ENCODE measurements at regions not wholly inside any gene's neighbourhood (a gene's known extent, or its start where the extent isn't known, plus 50 kb on each side); places are given as distances from the start of the nearest gene placed in this dataset.

- 92% methylated on average over 10 of the region's 10 CpGs for WGBS
- no peak overlapping the region for H3K4me3 ChIP-seq (ENCODE audit: low read length)
- H3K27me3 ChIP-seq (ENCODE audit: insufficient read depth, low read length) = 0 out of 2 replicates have a peak, but pooled peaks cover 3% of the 10 kb centered on the region
- no peaks in the 10 kb centered on the region for H3K9me3 ChIP-seq (ENCODE audit: insufficient read depth, low read depth, low read length)
- H3K27ac ChIP-seq (ENCODE audit: low read depth, low read length) = no peak overlapping the region
- no peaks in the 10 kb centered on the region for H3K36me3 ChIP-seq (ENCODE audit: insufficient read depth, low read length)
- peaks cover 15% of the 10 kb centered on the region for H3K4me1 ChIP-seq (ENCODE audit: insufficient read depth, low read length)
- H3K9ac ChIP-seq (ENCODE audit: low read depth, low read length) = no peak overlapping the region
Observed at GRCh38 chr5:135210286-135211055, 176.4 kb upstream of the PITX1 start.

GRCh38 chr5:135208903-135209721 is 175.1 kb upstream of the PITX1 start:
- Histone ChIP-seq H3K4me1 (ENCODE audit: insufficient read depth, low read length) (peaks cover 15% of the 10 kb centered on the region), H3K27ac (ENCODE audit: low read depth, low read length) (no peak overlapping the region), H3K36me3 (ENCODE audit: insufficient read depth, low read length) (no peaks in the 10 kb centered on the region), H3K4me3 (ENCODE audit: low read length) (no peak overlapping the region), H3K9me3 (ENCODE audit: insufficient read depth, low read depth, low read length) (no peaks in the 10 kb centered on the region), H3K27me3 (ENCODE audit: insufficient read depth, low read length) (no peaks in the 10 kb centered on the region), H3K9ac (ENCODE audit: low read depth, low read length) (no peak overlapping the region)
- WGBS = 66% methylated on average over 10 of the region's 11 CpGs

DNA sequence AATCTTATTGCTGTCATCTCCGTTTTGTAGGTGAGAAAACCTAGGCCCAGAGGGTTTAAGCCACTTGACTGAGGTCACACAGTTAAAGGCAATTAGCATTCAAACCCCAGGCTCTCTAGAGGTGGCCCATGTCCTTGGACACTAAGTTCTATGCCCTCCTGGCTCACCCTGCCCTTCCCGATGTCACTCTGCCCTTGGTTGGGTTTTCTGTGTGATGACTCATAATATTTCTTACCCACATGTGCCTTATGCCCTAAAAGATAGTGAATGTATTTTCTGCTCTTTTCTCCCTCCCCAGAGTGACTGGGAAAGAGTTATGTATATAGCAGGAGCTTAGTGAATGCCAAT is 174.5 kb upstream of the PITX1 start:
- no peaks in the 10 kb centered on the region for H3K36me3 ChIP-seq (ENCODE audit: insufficient read depth, low read length)
- no peaks in the 10 kb centered on the region for H3K27me3 ChIP-seq (ENCODE audit: insufficient read depth, low read length)
- no peak overlapping the region for H3K9ac ChIP-seq (ENCODE audit: low read depth, low read length)
- peaks cover 1% of the 10 kb centered on the region for H3K9me3 ChIP-seq (ENCODE audit: insufficient read depth, low read depth, low read length)
- H3K27ac ChIP-seq (ENCODE audit: low read depth, low read length) = no peak overlapping the region
- 84% methylated on average over 2 of the region's 2 CpGs for WGBS
- peaks cover 15% of the 10 kb centered on the region for H3K4me1 ChIP-seq (ENCODE audit: insufficient read depth, low read length)
- no peak overlapping the region for H3K4me3 ChIP-seq (ENCODE audit: low read length)

GRCh38 chr5:135207866-135208265 is 173.8 kb upstream of the PITX1 start:
- no peak overlapping the region for H3K27ac ChIP-seq (ENCODE audit: low read depth, low read length)
- no peaks in the 10 kb centered on the region for H3K36me3 ChIP-seq (ENCODE audit: insufficient read depth, low read length)
- no peak overlapping the region for H3K4me3 ChIP-seq (ENCODE audit: low read length)
- no peak overlapping the region for H3K9ac ChIP-seq (ENCODE audit: low read depth, low read length)
- H3K4me1 ChIP-seq (ENCODE audit: insufficient read depth, low read length) = peaks cover 11% of the 10 kb centered on the region; the same call in 1 of the 2 replicates
- WGBS = 84% methylated on average over 6 of the region's 6 CpGs
- no peaks in the 10 kb centered on the region for H3K27me3 ChIP-seq (ENCODE audit: insufficient read depth, low read length)
- H3K9me3 ChIP-seq (ENCODE audit: insufficient read depth, low read depth, low read length) = peaks cover 8% of the 10 kb centered on the region

GRCh38 chr5:135206862-135207261 is 172.8 kb upstream of the PITX1 start:
- WGBS = 89% methylated on average over 3 of the region's 3 CpGs

DNA sequence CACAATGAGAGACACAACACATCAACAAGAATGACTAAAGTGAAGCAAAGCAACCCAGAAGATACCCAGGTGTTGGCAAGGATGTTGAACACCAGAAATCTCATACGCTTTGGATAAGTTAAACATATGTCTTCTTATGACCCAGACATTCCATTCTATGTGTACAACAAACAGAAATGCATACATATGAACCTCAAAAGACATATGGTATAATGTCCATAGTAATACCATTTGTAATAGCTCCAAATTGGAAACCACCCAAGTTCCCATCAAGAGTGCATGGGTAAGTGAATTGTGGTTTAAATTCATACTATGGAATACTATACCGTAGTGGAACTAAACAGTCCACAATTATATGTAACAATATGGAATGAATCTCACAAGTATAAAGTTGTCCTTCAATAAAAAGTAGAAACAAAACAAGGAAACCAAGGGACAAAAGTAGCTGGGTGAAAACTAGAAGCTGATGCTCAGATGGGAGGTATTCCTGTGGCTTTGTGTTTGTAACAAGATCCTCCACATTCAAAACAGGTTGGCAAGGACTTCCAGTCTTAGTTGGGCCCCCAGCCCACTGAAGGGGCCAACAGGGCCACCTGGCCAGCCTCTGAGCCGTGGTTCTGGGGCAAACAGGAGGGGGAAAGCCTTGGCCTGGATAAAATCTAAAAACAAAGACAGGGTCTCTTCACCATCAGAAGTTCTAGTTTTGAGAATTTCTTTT is 171.8 kb upstream of the PITX1 start:
- peaks cover 11% of the 10 kb centered on the region; the same call in 1 of the 2 replicates for H3K4me1 ChIP-seq (ENCODE audit: insufficient read depth, low read length)
- WGBS = 88% methylated on average over 2 of the region's 3 CpGs
- H3K4me3 ChIP-seq (ENCODE audit: low read length) = no peak overlapping the region
- no peaks in the 10 kb centered on the region for H3K36me3 ChIP-seq (ENCODE audit: insufficient read depth, low read length)
- no peak overlapping the region for H3K27ac ChIP-seq (ENCODE audit: low read depth, low read length)
- no peak overlapping the region for H3K9ac ChIP-seq (ENCODE audit: low read depth, low read length)
- H3K9me3 ChIP-seq (ENCODE audit: insufficient read depth, low read depth, low read length) = peaks cover 18% of the 10 kb centered on the region
- H3K27me3 ChIP-seq (ENCODE audit: insufficient read depth, low read length) = no peaks in the 10 kb centered on the region

More at GRCh38 chr5:135206862-135207261, 172.8 kb upstream of the PITX1 start:
- Histone ChIP-seq H3K9ac (ENCODE audit: low read depth, low read length) (no peak overlapping the region), H3K36me3 (ENCODE audit: insufficient read depth, low read length) (no peaks in the 10 kb centered on the region), H3K27me3 (ENCODE audit: insufficient read depth, low read length) (no peaks in the 10 kb centered on the region), H3K4me3 (ENCODE audit: low read length) (no peak overlapping the region), H3K4me1 (ENCODE audit: insufficient read depth, low read length) (peaks cover 11% of the 10 kb centered on the region; the same call in 1 of the 2 replicates), H3K9me3 (ENCODE audit: insufficient read depth, low read depth, low read length) (peaks cover 18% of the 10 kb centered on the region), H3K27ac (ENCODE audit: low read depth, low read length) (no peak overlapping the region)

- H3K36me3 ChIP-seq (ENCODE audit: insufficient read depth, low read length) = no peaks in the 10 kb centered on the region
- H3K4me1 ChIP-seq (ENCODE audit: insufficient read depth, low read length) = peaks cover 7% of the 10 kb centered on the region; the same call in 1 of the 2 replicates
- 65% methylated on average over 1 of the region's 1 CpG for WGBS
- H3K9me3 ChIP-seq (ENCODE audit: insufficient read depth, low read depth, low read length) = peaks cover 18% of the 10 kb centered on the region
- H3K27me3 ChIP-seq (ENCODE audit: insufficient read depth, low read length) = no peaks in the 10 kb centered on the region
- no peak overlapping the region for H3K4me3 ChIP-seq (ENCODE audit: low read length)
- no peak overlapping the region for H3K9ac ChIP-seq (ENCODE audit: low read depth, low read length)
- no peak overlapping the region for H3K27ac ChIP-seq (ENCODE audit: low read depth, low read length)
Observed at GRCh38 chr5:135204151-135204600, 170.1 kb upstream of the PITX1 start.

DNA sequence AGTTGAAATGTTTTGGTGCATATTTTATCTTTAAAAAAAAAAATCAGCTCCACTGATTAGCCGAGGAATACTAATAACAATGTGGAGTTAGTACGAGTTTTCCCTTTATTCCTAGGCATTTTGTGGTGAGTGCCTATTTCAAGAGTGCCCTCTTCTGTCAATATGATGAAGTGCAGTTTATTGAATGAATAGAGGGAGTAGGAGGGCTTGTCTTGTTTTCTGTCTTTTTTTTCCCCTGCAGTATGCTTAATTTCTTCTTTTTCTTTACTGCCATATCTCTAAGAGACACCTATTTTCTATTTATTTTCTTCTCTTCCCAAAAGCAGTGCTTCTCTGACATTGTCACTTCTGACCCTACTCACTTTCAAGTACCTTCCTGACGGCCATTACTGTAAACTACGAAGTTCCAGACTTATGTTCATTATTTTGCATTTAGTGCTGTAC is 169.6 kb upstream of the PITX1 start:
- 83% methylated on average over 4 of the region's 4 CpGs for WGBS
- Histone ChIP-seq H3K4me3 (ENCODE audit: low read length) (no peak overlapping the region), H3K9ac (ENCODE audit: low read depth, low read length) (no peak overlapping the region), H3K36me3 (ENCODE audit: insufficient read depth, low read length) (no peaks in the 10 kb centered on the region), H3K27ac (ENCODE audit: low read depth, low read length) (no peak overlapping the region), H3K9me3 (ENCODE audit: insufficient read depth, low read depth, low read length) (peaks cover 18% of the 10 kb centered on the region), H3K4me1 (ENCODE audit: insufficient read depth, low read length) (peaks cover 1% of the 10 kb centered on the region; the same call in 1 of the 2 replicates), H3K27me3 (ENCODE audit: insufficient read depth, low read length) (no peaks in the 10 kb centered on the region)

DNA sequence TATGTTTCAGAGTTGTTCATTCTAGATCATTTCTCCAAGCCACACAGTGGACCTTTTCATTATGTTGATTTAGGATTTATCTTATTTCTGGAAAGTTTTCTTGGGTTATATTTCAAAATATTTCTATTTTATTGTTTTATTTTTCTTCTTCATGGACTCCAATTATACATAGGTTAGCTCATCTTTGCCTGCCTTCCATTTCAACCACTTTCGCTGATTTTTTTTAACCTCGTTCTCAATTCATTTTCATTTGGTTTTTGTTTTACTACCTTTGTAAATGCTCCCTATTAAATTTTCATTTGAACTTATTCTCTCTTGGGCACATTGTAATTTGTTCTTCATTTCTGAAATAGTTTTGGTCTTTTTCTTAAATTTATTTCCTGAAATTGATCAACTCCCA is 169.0 kb upstream of the PITX1 start:
- Histone ChIP-seq H3K27ac (ENCODE audit: low read depth, low read length) (no peak overlapping the region), H3K4me3 (ENCODE audit: low read length) (no peak overlapping the region), H3K27me3 (ENCODE audit: insufficient read depth, low read length) (no peaks in the 10 kb centered on the region; the same call in 1 of the 2 replicates), H3K9ac (ENCODE audit: low read depth, low read length) (no peak overlapping the region), H3K4me1 (ENCODE audit: insufficient read depth, low read length) (no peaks in the 10 kb centered on the region), H3K36me3 (ENCODE audit: insufficient read depth, low read length) (no peaks in the 10 kb centered on the region), H3K9me3 (ENCODE audit: insufficient read depth, low read depth, low read length) (peaks cover 18% of the 10 kb centered on the region)
- 96% methylated on average over 2 of the region's 2 CpGs for WGBS

GRCh38 chr5:135199919-135200318 is 165.9 kb upstream of the PITX1 start:
- Histone ChIP-seq H3K27me3 (ENCODE audit: insufficient read depth, low read length) (no peaks in the 10 kb centered on the region; the same call in 1 of the 2 replicates), H3K4me1 (ENCODE audit: insufficient read depth, low read length) (no peaks in the 10 kb centered on the region), H3K27ac (ENCODE audit: low read depth, low read length) (no peak overlapping the region), H3K9ac (ENCODE audit: low read depth, low read length) (no peak overlapping the region), H3K36me3 (ENCODE audit: insufficient read depth, low read length) (no peaks in the 10 kb centered on the region), H3K4me3 (ENCODE audit: low read length) (no peak overlapping the region), H3K9me3 (ENCODE audit: insufficient read depth, low read depth, low read length) (peaks cover 18% of the 10 kb centered on the region)
- no CpG with 5 or more reads among the region's 1 CpG for WGBS
